GM21528 (cell line): ENCODE measurements at regions not wholly inside any gene's neighbourhood (a gene's known extent, or its start where the extent isn't known, plus 50 kb on each side); places are given as distances from the start of the nearest gene placed in this dataset.
"Not testable (repeated sequence)": the region's sequence is repeated elsewhere in the genome, so short reads cannot be mapped to it uniquely, and the experiment has no call there.

Experiments used
- ATAC-seq: cut with Tn5 transposase; IDR thresholded peaks from one replicate; pipeline ENCODE4 v1.9.1; 2021; ENCODE audit warnings: mild to moderate bottlenecking, moderate library complexity; ENCODE audit not compliant: unreplicated experiment, low FRiP score

DNA sequence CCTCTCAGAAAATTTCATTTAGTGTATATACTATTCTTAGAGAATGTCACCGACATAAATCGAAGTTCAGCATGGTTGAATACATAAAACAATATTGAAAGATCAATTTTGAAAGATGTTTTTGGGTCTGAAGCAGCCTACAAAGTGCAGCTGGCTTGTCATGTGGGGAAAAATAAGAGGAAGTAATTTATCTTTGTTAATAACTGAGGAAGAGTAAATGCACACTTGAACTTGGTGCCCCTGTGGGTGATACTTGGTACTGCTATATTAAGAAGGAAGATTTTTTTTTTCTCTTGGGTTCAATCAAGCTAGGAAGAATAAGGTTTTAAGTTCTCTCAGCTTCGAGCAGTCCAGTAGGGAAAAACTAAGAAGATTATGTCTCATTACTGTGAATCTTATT lies 661.3 kb downstream of the RPL10L start:
- ATAC-seq: no peak

DNA sequence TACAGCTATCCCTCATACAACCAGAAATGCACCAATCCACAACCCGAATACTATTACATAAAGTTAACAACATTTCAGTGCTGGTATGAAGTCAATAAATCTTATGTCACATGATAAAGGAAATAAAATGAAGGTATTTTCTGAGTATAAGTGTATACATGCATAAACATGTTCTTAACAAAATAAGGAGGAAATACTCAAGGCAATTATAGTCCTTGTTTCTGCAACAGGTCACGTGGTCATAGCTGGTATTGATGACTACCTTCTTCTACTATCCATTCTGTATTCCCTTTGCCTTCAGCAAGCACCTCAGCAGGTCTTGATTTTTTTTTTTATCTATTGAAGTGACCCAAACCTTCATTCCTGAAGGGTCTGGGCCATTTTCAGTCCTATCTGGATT lies 675.6 kb downstream of the RPL10L start:
- ATAC-seq: no peak

DNA sequence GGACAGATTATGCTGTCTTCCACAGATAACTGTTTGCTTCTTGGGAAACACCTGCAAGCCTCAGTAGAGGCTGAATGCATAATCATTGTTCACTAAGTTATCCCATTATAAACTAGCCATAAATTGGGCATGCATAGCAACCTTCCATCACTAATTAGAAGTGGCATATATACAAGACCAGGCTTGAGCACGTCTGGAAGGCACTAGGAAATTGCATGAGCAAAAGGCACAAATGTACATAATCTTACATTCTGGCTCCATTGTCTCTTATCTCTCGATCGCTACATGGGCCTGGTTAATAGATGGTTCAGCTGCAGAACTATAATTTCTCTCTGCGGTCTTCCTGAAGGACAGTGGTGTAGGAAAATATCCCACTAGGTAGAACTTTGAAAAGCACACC lies 679.2 kb downstream of the RPL10L start:
- no peak for ATAC-seq

DNA sequence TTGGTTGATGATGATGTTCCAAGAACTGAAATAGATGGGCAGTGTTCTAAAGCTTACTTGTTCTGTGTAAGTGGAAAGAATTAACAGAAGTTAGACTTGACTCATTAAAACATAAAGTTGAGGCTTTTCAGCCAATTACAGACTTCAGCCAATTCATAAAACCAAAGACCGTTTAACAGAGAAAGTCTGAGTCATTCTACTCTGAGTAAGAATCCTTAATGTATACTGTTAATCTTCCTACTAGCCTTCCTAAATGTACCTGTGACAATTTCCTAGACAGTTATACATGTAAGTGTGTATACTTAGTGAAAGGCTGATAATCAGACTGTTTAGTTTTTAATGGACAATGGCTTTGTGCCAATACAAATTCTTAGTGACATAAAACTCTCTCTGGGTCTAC lies 681.0 kb downstream of the RPL10L start:
- no peak for ATAC-seq

DNA sequence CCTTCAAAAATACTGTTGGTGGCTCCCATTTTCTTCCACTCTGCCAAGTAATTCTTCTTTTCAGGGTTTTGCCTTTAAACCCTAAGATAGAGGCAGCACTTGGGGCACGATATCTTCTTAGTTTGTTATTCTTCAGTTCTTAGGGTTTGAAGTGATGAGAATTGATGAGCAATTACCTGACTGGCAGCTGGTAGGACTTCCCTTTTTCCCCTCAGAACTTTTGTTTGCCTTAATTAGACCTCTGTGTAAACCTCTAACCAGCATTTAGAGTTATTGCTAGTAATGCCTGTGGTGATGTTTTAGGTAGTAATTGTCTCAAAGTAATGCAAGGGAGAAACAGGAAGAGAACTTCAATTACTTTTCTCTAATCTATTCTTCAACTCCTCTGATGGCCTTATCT lies 683.5 kb downstream of the RPL10L start:
- ATAC-seq: no peak

DNA sequence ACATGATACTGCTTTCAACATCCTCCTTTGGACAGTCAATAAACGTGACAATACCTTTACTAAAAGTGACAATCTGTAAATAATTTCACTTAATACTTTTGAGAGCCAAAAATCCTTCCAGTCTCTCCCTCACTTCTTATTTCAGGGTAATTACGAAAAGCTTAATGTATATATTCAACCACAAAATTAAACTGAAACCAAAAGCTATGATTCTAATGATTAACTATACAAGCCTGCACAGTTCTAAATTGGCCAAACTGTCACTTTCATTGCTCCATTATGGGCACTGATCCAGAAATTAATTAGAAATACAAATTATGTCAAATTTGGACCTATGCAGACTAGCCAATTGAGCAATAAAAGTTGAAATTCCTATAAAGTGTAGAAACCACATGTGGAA lies 696.5 kb upstream of the MIS18BP1 start:
- ATAC-seq: no peak

DNA sequence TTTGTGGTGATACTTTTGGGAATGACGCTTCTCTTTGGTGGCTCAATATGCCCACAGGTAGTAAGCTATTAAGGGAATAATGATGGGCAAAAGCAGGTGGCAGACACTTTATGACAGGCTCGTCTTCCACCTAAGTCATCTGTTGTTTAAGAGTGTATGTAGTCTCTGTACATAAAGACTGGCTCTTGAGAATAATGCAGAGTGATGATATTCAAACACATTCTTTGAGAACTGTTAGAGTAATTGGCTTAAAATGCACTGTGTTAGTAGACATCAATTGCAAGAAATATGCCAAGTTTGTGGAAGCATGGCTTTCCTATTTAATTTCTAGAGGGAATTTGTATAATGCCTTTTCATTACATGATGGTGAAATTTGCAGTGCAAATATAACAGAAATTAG lies 694.8 kb upstream of the MIS18BP1 start:
- no peak for ATAC-seq

DNA sequence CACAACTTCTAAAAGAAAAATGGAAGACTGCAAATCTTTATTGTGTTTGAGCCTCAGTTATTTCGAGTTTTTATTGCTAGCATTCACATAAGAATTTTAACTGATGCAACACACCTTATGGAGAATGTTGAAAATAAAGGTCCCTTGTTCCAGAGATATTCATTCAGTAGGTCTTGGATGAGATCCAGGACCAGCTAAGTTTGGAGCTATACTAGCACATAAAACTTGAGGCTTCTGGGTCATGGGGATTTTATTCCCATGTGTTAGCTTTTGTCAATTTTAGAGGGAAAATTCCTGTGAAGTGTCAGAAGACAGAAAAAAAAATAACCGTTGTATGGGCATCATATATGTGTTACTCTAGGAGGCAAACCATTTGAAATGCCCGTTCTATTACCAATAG lies 693.2 kb upstream of the MIS18BP1 start:
- no peak for ATAC-seq

DNA sequence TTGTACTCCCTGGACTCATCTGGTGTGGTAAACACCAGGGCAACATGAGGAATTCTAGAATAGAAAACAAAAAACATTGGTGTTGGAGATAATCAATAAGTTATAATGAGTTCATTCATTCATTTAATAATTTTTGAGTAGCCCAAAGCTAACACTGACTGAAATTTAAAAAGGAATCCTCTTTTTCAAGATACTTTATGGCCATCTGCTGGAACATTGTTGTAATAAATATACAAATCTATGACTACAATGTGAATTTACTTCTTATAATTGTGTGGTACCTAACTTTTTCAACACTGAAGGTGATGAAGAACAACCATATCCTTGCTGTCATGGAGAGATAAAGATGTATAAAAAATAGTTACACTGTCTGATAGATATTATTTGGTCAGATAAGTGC lies 687.3 kb upstream of the MIS18BP1 start:
- ATAC-seq: no peak

DNA sequence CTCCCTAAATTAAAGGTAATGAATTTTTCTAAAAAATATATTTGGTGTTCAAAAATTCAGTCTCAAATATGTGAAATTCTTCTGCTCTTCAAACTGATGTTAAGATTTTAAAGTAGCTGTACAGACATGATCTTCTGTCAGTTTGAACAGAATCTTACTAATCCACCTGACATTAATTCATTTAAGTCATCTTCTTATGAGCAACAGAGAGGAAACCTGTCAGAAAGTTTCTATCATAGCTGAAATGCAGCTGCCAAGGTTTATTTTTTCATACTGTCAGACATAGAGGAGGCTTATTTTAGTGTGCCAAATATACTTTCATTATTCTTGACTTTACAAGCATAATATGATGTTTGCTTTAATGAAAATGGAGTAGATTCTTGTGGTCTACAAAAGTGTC lies 686.6 kb upstream of the MIS18BP1 start:
- no peak for ATAC-seq

DNA sequence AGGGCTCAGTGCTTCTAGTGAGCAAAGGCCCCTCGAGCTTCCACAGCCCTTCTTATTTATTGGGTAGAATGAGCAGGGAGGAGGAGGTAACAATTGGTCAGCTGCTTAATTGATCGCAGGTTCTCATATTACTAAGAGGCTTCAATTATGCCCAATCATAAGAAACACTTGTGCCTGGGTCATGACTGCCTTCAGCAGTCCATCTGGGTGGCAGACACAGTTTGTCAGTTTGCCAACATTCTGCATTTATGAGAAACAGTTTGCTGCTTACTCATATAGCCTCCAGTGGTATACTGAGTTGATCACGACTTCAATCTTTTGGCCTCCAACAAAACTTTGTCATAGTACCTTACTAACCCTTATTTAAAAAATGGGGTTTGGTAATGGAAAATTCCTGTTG lies 667.0 kb upstream of the MIS18BP1 start:
- ATAC-seq: not testable (repeated sequence)

DNA sequence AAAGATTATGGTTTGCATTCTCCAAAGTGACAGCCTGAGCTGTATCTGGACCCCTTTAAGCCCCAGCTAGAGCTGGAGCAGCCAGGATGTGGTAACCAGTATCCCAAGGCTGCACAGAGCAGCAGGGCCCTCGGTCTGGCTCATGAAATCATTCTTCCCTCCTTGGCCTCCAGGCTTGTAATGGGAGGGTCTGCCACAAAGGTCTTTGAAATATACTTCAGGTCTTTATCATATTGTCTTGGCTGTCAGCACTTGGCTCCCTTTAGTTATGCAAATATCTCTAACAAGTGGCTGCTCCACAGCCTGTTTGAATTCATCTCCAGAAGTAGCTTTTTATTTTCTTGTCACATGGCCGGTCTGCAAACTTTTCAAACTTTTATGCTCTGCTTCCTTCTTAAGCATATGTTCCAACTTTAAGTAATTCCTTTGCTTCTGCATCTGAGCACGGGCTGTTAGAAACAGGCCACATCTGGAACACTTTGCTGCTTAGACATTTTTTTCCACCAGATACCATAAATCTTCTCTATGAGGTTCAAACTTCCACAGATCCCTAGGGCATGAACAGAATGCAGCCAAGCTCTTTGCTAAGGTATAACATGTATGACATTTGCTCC lies 663.4 kb upstream of the MIS18BP1 start:
- ATAC-seq: no peak

DNA sequence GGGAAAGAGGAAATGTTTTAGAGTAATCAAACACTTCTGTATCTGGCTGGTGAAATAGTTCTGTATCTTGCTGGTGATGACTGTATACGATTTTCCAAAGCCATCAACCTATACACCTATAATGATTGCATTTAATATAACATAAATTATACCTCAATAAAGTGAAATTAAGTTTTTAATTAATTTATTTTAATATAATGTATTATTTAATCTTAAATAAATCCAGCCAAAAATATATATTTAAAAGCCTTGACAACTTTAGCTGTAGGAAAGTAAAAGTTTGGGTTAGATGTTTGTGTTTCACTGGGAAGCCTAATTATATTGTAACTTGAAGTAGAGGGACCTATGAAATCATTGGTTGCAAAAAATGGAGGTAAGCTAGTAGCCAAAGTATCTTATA lies 654.8 kb upstream of the MIS18BP1 start:
- no peak for ATAC-seq

DNA sequence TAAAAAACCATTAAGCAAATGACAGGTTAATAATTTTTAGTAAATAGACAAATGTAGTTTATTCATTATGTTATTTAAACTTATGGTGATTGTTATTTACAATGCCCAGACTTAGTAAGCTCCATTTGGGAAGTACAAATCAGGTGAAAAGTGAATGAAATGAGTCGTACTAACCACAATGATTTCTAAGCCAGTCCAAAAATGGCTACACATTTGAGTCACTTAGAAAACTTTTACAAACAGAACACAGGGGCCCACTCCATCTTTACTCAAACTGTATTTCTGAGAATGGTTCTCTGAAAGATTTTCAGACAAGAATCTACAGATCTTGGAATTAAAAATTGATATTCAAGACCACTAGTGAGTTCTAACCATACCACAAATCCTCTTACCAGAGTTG lies 653.3 kb upstream of the MIS18BP1 start:
- ATAC-seq: no peak

DNA sequence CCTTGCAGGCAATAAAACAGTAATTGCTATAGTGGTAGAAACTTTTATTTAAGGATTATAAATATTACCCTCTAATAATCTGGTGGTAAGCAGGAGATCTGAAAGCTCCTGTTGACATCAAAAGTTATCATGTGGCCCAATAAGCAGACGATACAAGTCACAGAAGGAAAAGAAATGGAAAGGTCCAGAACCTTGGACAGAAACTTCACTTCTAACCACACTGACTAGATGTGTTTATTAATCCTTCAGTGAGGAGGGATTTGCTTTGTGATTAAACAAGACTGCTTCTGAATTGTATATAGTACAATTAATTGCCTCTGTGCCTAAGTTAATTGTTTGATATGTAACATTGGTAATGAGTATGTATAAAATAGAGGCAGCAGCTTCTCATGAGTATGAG lies 652.7 kb upstream of the MIS18BP1 start:
- no peak for ATAC-seq

DNA sequence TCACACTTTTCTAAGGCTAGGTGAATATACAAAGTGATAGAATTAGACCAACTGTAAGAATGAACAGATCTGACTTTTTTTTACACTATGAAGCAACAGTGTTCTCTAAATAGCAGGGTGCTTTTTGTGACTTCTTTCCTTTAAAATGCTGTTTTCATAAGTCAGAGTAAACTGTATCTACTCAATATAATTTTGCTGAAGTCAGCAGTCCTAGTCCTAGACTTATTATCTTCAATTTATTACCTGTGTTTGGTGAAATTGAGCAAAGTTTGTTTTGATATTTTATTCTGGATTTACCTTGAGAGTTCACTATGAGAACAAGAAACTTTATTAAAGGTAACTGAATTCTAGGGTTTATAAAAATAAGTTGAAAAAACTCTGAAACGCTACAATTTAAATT lies 651.3 kb upstream of the MIS18BP1 start:
- ATAC-seq: no peak

DNA sequence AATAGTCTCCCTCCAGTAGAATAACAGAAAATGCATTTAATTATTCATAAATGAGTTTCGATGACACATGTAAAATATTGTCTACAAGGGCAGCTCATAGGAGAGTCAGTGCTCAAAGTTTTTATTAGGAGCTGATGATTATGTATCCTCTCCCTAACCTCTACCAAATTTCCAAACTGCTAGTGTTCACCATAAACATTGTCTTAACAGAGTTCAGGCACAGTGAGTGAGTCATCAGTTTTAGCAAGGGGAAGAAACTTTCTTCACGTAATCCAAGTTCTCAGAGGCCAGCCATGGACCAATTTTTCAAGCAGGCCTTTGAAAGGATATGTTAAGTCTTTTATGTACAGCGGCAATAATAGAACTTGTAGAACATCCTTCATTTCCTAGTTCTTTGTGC lies 649.2 kb upstream of the MIS18BP1 start:
- no peak for ATAC-seq

DNA sequence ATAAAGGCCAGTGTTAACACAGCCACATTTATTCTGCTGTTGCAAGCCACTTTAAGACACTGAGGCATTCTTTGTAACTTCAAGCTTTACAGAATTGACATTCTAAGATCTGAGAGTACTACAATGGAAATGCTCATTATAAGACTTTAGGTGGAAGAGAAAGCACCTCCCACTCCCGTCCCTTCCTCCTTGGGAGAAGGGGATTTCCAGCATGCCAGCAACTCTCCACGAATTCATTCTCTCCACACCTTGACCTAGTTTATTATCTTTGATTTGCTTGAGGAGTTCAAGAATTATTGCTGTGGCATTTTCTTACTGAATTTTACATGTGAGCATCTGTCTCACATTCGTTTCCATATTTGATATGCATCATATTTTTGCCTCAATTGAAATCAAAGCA lies 644.4 kb upstream of the MIS18BP1 start:
- ATAC-seq: no peak

DNA sequence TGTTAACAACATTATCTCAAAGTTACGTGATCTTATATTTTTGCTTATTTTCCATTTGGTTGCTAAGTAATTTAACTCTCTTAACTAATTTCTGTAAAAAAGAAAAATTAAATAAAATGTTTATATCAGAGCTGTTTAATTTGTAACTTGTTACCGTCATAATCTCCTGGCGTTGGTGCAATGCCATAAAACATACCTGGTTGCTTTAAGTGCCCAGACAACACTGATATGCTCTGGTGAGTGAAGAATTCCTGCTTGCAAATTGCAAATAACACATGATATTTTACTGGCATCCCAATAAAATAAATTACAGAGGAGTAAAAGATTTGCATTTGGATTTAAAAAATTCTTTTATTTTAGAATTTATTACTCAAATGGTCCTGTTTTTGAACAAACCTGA lies 640.1 kb upstream of the MIS18BP1 start:
- ATAC-seq: no peak

DNA sequence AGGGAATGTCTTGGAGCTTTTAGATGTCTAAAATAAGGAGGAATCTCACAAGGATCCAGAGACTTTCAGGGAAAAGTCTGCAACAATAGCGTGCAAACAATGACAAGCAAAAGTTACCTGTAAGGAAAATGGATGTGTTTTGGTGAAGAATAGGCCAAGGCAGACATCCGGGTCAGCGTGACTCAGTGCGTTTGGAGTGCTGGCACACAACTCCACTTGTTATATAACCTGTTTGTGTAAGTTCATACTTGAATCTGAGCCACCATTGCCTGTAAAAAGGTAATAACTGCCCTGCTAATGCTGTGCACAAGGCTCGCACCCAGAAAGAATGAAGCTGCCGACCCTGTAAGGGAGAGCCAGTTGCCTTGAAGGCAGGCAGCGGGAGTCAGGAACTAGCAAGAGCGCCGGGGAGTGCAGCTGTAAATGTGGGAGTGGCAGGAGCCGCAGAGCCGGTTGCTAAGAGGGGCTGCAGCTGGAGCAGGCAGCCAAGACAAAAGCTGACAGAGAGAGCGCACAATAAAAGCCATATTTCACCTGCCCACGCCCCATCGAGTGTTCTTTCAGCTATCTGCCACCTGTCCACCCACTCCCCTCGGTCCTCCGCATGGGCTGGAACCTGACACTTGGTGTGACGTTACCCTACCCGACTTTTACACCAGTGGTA lies 638.5 kb upstream of the MIS18BP1 start:
- no peak for ATAC-seq

DNA sequence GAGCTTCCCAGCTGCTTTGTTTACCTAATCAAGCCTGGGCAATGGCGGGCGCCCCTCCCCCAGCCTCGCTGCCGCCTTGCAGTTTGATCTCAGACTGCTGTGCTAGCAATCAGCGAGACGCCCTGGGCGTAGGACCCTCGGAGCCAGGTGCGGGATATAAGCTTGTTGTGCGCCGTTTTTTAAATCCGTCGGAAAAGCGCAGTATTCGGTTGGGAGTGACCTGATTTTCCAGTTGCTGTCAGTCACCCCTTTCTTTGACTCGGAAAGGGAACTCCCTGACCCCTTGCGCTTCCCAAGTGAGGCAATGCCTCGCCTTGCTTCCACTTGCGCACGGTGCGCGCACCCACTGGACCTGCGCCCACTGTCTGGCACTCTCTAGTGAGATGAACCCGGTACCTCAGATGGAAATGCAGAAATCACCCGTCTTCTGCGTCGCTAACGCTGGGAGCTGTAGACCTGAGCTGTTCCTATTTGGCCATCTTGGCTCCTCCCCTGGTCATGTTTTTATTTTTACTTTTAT lies 635.8 kb upstream of the MIS18BP1 start:
- not testable (repeated sequence) for ATAC-seq

DNA sequence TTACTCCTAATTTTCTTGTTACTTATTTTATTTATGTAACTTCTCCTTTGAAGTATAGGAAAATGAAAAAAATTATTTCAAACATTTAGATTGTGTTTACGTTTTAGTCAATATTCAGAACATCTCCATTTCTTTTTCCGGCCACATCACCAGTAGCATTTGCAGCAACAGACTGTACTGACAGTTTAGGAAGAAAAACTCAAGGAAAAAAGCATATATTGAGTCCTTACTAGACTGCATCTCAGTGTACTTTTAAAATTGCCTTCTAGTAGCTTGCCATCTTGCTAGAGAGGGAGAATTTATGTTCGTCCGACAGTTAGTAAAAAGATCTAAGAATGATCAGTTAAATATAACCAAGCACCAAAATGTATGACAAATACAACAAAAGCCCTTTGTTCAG lies 625.0 kb upstream of the MIS18BP1 start:
- ATAC-seq: no peak
